Tibial artery (tissue), 4 donors: ENCODE measurements at regions not wholly inside any gene's neighbourhood (a gene's known extent, or its start where the extent isn't known, plus 50 kb on each side); places are given as distances from the start of the nearest gene placed in this dataset.
A peak's percentile ranks its signal among the peaks of the same experiment; 100 is the strongest.

Experiments used
- DNase-seq, 2 donors: peaks; one replicate each; pipeline ENCODE4 v3.0.0-alpha.2; 2019
- H3K27ac ChIP-seq, 2 donors: fragments of 200-600 bp; sonication (generic) in 1 of 2; 1 replicate in 1 of 2; 2 replicates in 1 of 2; pipeline ENCODE4 v1.5.1; 2018 to 2019; ENCODE audit warnings: mild to moderate bottlenecking in 1 of 2
- H3K27me3 ChIP-seq, 2 donors: fragments of 200-600 bp; sonication (generic) in 1 of 2; one replicate each; pipeline versions ENCODE4 v1.5.1 to v1.6.0; 2016 to 2019
- H3K36me3 ChIP-seq, 3 donors: fragments of 200-600 bp; sonication (generic) in 2 of 3; one replicate each; pipeline ENCODE4 v1.5.1; 2016 to 2019; ENCODE audit warnings: mild to moderate bottlenecking in 2 of 3
- H3K4me1 ChIP-seq, 4 donors: fragments of 200-600 bp; sonication (generic) in 2 of 4; 1 replicate in 3 of 4; 2 replicates in 1 of 4; pipeline ENCODE4 v1.5.1; 2016 to 2019
- H3K4me3 ChIP-seq, 2 donors: fragments of 200-600 bp; sonication (generic) in 1 of 2; 1 replicate in 1 of 2; 2 replicates in 1 of 2; pipeline ENCODE4 v1.5.1; 2018 to 2019; ENCODE audit warnings: mild to moderate bottlenecking in 2 of 2
- H3K9me3 ChIP-seq, 3 donors: fragments of 200-600 bp; sonication (generic) in 1 of 3; one replicate each; pipeline ENCODE4 v1.5.1; 2016 to 2019
- CTCF ChIP-seq, 2 experiments: fragments of 200-600 bp in 1 of 2; fragments of 450-650 bp in 1 of 2; IDR thresholded peaks; one replicate each; pipeline ENCODE4 v1.5.1; 2017 to 2019; ENCODE audit warnings: antibody characterized with exemption in 2 of 2, mild to moderate bottlenecking in 1 of 2, moderate library complexity in 1 of 2
- intact Hi-C: fragments of 100-400 bp; cut with DNase I; formaldehyde crosslinking; loops from one replicate; pipeline ENCODE4 v1.15.0; 2023; ENCODE audit warnings: low total_unique reads

GRCh38 chr11:57103899-57104605, 77.7 kb upstream of the LRRC55 start:
- no peak for DNase-seq
- no peak overlapping the region for H3K27ac ChIP-seq
- no peaks in the 10 kb centered on the region for H3K4me1 ChIP-seq
- H3K27me3 ChIP-seq, result no peaks in the 10 kb centered on the region
- no peak overlapping the region for H3K4me3 ChIP-seq
- intact Hi-C loops, result no loop called here
- TF ChIP-seq CTCF (IDR thresholded peaks at IDR 0.05), result no peak
- no peaks in the 10 kb centered on the region for H3K36me3 ChIP-seq
- peaks cover 0 to 4% (median 0%) of the 10 kb centered on the region in 3 donors for H3K9me3 ChIP-seq

DNA sequence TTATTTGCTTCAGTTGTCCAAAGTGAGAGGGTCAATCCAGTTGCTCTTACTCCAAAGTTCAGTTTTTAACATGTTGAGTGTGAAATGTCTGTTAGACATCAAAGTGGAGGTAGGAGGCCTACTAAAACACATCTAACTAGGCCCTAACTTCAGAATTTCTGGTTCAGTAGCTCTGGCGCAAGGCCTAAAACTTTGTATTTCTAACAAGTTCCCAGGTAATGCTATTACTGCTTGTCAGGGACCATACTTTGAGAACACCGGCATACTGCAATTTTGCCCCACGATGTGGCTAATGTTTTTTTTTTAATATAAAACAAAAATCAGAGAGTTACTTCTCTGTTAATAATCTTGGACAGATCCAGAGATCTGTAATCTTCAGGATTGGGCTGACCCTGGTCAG, 72.4 kb upstream of the LRRC55 start:
- Histone ChIP-seq H3K4me1 (no peaks in the 10 kb centered on the region), H3K4me3 (no peak overlapping the region), H3K36me3 (no peaks in the 10 kb centered on the region), H3K27me3 (no peaks in the 10 kb centered on the region), H3K9me3 (peaks cover 0 to 4% (median 0%) of the 10 kb centered on the region in 3 donors), H3K27ac (no peak overlapping the region)
- DNase-seq, result no peak
- intact Hi-C loops, result no loop called here
- TF ChIP-seq CTCF (IDR thresholded peaks at IDR 0.05), result no peak

DNA sequence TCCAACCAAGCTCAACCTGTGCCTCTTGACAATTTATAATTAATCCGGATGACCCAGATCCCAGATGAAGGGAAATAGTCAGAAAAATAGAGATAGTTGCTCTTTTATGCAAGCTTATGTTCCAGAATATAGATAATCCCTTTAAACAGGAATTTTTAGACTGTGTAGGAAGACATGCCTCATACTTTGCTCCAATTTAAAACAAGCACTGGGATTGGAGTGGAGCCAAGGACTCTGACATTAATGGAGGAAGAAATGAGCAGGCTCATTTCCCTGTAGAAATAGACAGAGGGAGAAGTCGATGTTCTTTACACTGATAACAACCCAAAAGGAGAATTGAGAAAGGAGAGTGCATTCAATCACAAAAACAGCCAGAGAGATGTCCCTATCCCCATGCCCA, 70.1 kb upstream of the LRRC55 start:
- no peak for TF ChIP-seq CTCF (IDR thresholded peaks at IDR 0.05)
- H3K27ac ChIP-seq, result no peak overlapping the region
- intact Hi-C loops, result loop anchor here (10.0 kb wide), 1 partner anchor 57 kb away; no protein-coding TSS in a partner anchor
- H3K27me3 ChIP-seq, result no peaks in the 10 kb centered on the region
- no peak overlapping the region for H3K4me3 ChIP-seq
- H3K4me1 ChIP-seq, result no peaks in the 10 kb centered on the region
- no peak for DNase-seq
- no peaks in the 10 kb centered on the region for H3K36me3 ChIP-seq
- peaks cover 0 to 4% (median 0%) of the 10 kb centered on the region in 3 donors for H3K9me3 ChIP-seq

DNA sequence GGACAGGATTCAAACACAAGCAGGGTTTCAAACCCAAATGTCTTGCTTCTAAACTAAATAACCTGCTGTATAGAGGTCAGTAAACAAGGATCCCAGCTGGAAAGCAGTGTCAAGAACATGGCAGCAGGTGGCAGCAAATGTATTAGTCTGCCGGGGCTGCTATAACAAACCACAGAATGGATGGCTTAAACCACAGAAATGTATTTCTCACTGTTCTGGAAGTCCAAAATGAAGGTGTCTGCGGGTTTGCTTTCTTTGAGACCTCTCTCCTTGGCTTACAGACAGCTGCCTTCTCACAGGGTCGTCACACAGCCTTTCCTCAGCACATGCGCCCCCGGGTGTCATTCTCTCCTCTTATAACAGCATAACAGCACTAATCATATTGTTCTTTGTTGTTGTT, 65.1 kb upstream of the LRRC55 start:
- no peaks in the 10 kb centered on the region for H3K36me3 ChIP-seq
- TF ChIP-seq CTCF (IDR thresholded peaks at IDR 0.05), result peak; percentile 22 to 43
- H3K4me3 ChIP-seq, result no peak overlapping the region
- no peaks in the 10 kb centered on the region for H3K27me3 ChIP-seq
- peak in 1 of 2 donors; percentile 28 for DNase-seq
- intact Hi-C loops, result loop anchor here (10.0 kb wide), 1 partner anchor 62 kb away; no protein-coding TSS in a partner anchor
- no peak overlapping the region for H3K27ac ChIP-seq
- H3K9me3 ChIP-seq, result no peaks in the 10 kb centered on the region
- H3K4me1 ChIP-seq, result no peaks in the 10 kb centered on the region

GRCh38 chr11:57120192-57120965, 61.4 kb upstream of the LRRC55 start:
- H3K4me1 ChIP-seq, result no peaks in the 10 kb centered on the region
- H3K27ac ChIP-seq, result no peak overlapping the region
- no peak overlapping the region for H3K4me3 ChIP-seq
- no peaks in the 10 kb centered on the region for H3K36me3 ChIP-seq
- peaks cover 0 to 4% of the 10 kb centered on the region in 2 donors for H3K27me3 ChIP-seq
- TF ChIP-seq CTCF (IDR thresholded peaks at IDR 0.05), result no peak
- intact Hi-C loops, result no loop called here
- H3K9me3 ChIP-seq, result no peaks in the 10 kb centered on the region
- no peak for DNase-seq
